NAMALWA (cell line): ENCODE measurements at regions not wholly inside any gene's neighbourhood (a gene's known extent, or its start where the extent isn't known, plus 50 kb on each side); places are given as distances from the start of the nearest gene placed in this dataset.

Source experiments
- DNase-seq: peaks from one replicate; pipeline ENCODE4 v3.0.0-alpha.2; 2015; ENCODE audit warnings: low spot score

GRCh38 chr15:98390946-98391530 lies 257.3 kb upstream of the IGF1R start:
- DNase-seq: no peak

GRCh38 chr15:98391568-98391967 lies 256.8 kb upstream of the IGF1R start:
- no peak for DNase-seq

GRCh38 chr15:98393471-98393870 lies 254.9 kb upstream of the IGF1R start:
- no peak for DNase-seq

DNA sequence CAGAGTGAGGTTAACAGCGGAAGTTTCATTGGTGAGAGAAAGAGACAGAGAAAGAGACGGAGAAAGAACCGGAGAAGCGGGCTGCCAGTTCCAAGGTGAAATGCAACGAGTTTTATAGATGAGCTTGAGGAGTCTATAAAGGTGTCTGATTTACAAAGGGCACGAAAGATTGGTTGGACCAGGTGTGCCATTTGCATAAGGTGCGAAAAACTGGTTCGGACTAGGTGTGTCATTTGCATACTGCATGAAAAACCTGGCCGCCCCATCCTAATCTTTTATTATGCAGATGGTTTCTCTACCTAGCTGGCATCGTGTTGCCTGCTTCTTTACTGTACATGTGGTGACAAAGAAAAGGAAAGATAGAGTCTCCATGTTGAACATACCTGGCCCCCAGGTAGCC lies 253.8 kb upstream of the IGF1R start:
- DNase-seq: no peak

DNA sequence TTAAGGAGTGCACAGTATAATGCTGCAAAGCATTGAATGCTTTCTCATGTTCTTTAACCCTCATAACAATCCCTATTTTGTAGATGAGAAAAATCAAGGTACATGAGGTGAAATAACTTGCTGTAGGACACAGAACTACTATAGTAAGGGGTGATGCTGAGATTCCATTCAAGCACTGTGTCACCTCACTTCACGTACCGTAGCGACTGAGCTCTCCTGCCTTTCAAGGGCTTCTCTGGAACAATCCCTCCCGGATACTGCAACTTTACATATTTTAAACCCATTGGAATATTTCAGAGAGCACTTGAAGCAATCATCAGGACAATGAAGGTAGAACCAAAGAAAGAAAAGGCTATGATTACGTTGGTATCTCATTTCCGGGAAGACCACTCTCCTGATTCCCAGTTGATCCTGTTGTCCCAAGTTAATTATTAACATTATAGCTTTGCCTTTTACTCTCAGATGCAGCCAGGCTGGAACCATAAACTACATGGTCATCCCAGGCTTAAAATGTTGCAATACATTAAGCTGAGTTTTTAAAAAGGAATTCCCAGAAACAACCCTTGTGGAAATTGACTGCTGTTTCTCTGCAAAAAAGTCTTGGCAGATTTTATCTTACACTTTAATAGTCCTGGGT lies 252.2 kb upstream of the IGF1R start:
- DNase-seq: no peak

GRCh38 chr15:98397419-98397818 lies 250.9 kb upstream of the IGF1R start:
- no peak for DNase-seq

DNA sequence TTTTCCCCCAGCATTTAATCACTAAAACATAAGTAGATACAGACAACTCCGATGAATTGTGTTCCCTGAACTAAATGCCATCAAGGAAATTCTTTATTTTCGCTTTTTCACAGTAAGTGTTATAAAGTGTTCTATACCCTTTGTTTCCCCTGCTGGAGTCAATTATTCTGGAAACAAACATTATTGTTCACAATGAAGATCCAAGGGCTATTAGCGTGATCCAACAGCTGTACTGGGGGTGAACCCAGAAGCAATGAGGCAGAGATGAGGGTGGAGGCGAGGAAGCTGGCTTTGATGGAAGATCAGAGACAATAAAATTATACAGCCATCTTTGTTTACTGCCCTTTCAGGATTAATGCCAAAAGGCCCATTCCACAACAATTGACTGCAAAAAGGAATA lies 250.3 kb upstream of the IGF1R start:
- no peak for DNase-seq

DNA sequence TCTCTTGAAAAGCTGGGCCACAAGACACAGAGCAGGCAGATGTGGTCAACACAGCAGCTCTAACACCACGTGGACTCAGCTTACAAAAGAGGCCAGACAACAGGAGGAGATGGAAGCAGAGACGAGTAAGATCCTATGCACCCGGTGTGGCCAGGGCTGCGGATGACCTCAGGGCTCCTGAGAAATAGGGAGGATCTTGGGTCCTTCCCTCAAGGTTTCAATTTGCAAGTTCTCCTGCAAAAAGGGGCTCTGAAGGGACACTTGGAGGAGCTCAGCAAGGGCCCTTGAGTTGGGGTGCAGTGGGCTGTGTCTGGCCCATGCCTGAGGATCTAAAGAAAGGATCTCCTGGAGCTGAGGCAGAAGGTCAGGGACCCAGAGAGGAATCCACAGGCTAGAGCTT lies 249.5 kb upstream of the IGF1R start:
- DNase-seq: no peak

DNA sequence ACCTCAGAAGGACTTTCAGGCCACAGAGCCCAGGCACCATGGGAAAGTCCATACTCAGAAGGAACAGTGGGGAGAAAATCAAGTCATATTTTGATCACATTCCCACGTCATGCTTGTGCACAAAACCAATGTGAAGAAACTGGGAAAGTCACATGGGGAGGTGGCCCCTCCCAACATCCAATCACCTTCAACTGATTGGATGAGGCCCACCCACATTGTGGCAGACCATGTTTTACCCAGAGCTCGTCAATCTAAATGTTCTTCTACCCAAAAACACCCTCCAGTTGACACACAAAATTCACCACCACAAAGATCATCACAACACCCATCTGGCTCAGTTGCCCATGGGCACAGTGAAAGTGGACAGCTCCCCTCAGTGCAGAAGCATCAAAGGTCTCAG lies 248.2 kb upstream of the IGF1R start:
- DNase-seq: no peak

DNA sequence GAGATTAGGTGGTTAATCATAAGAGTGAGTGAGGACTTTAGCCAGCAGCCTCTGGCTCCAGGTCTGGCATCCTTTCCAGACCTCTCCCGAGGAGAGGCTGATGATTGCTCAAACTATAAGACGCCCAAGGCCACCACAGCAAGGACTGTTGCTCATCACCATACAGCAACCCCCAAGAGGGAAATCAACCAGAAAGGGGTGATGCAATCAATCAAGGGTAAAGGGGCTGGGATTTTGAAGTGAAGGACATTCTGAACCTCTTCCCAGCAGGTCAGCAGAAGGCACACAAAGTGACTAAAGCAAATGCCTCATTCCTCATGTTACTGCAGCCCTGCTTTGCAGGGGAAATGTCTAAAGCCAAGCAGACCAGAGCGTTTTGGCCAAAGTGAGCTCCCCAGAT lies 247.3 kb upstream of the IGF1R start:
- DNase-seq: no peak

GRCh38 chr15:98402486-98402885 lies 245.9 kb upstream of the IGF1R start:
- DNase-seq: no peak

- DNase-seq: no peak
These were observed 245.2 kb upstream of the IGF1R start for GRCh38 chr15:98403169-98403568.

- DNase-seq: no peak
These were observed 244.8 kb upstream of the IGF1R start for GRCh38 chr15:98403569-98403968.

- DNase-seq: no peak
These were observed 243.3 kb upstream of the IGF1R start for GRCh38 chr15:98405013-98405412.

DNA sequence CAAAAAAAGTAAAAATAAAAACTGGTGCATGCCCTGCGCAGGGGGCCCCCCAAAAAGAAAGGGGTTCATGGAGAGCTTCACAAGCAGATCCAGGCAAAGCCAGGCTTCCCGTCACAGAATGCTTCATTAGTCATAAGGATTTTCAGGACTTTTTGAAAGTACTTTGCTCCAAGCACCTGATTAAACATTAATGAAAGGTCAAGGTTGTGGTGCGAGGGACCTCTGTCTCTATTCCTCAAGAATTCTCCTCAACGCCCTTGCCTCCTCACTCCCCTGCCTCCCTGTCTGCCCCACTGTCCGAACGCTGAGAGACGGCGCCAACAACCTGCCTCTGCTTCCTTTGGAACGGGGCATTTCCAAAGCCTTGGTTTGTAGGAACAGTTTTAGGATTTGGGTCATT lies 240.1 kb upstream of the IGF1R start:
- DNase-seq: no peak

DNA sequence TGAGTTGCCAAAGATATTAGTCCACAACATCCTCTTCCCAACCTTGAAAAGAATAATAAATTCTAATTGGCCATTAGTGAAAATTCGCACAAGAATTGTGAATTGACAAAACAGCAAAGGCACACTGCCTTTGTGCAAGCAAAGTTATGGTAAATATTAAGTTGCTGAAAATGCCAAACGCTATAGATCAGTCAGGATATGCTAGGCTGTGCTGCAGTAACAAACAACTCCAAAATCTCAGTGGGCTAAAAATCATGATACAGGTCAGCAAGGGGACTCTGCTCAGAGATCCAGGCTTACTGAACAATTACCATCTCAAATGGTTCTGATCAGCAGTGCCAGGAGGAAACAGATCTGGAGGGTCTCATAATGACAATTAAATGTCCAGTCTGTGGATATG lies 238.0 kb upstream of the IGF1R start:
- DNase-seq: no peak

GRCh38 chr15:98412852-98413251 lies 235.5 kb upstream of the IGF1R start:
- no peak for DNase-seq

DNA sequence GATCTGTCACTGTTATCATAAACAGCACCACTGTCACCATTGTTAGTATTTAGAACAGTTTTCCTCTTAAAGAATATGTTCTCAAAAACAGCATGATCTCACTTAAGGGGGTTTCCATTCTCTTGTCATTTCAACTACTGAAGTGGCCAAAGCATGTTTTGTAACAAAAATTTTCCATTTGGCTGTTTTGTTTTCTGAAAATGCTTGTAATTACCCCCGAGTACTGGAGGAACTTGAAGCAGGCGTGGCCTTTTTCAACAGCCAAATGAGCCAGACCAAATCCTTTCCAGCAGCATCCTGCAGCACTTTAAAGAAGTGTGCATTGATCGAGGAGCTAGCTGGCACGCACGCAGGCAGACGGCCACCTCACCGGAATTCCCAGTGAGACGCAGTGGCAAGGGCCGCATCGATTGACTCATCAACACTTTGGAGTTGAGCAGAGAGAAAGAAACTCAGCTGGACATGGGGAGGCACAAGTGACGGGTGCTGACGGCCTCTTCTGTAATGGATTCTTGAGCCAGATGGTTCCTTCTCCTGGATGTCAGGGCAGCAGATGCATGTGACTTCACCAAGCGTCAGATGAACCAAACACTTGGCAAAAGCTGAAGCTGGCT lies 234.3 kb upstream of the IGF1R start:
- DNase-seq: no peak

GRCh38 chr15:98416222-98416855 lies 232.0 kb upstream of the IGF1R start:
- no peak for DNase-seq

- no peak for DNase-seq
These were observed 231.0 kb upstream of the IGF1R start for GRCh38 chr15:98417346-98417745.

DNA sequence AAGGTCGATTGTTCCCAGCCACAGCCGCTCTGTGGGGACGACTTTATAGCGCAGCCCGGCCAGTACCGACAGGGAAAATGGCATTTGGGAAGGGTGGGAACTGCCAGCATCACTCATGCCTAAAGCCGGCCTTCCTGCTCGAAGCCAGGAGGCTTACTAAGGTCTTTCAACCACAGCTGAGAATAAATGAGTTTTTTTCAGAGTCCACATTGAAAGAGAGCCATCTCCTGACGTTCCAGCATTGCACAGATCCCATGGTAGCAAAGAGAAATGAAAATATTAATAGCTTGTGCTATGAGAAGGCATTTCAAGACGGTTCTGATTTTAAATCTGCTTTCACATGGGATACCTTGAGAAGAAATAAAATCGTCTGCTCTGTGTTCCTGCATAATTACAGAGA lies 230.2 kb upstream of the IGF1R start:
- DNase-seq: no peak

DNA sequence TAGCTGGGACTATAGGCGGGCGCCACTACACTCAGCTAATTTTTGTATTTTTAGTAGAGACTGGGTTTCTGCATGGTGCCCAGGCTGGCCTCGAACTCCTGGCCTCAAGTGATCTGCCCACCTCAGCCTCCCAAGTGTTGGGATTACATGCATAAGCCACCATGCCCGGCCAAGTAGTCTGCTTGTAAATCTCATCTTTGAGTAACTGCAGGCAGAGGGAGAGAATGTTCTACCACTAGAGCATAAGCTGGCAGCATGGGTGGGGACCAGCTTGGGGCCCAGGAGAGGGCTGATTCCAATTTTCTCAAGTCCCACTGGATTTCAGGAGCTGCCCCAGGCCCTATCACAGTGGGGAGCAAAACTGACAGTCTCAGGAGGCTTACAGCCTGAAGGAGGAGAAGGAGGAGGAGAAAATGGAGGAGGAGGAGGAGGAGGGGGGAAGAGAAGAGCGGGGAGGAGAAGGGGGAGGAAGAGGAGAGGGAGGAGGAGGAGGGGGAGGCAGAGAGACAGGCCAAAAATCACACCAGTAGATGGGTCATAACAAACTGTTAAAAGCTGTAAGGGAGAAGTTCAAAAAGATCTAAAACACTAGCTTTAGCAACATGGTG lies 229.1 kb upstream of the IGF1R start:
- DNase-seq: no peak

- no peak for DNase-seq
These were observed 227.5 kb upstream of the IGF1R start for GRCh38 chr15:98420837-98421236.
